ENCODE measurements at regions not wholly inside any gene's neighbourhood (a gene's known extent, or its start where the extent isn't known, plus 50 kb on each side); places are given as distances from the start of the nearest gene placed in this dataset.

DNA sequence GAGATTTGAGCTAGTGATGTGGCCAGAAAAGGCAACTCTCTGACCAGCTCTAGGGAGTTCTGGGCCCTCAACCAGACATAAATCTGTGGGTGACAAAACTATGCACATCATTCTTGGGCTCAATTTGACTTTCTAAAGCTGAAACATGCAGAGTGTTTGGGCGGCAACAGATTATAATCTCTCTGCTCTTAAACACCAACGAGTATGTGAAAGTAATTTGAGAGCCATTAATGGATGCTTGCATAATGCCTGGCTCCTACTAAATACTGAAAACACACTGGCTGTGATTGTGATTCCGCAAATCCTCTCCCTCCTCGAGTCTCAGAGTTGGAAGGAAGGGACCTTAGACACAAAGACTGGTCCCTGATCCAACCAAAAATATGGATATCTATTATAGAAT lies 186.7 kb downstream of the UACA start:
- H3K27me3 ChIP-seq (replicated peaks in 1 of 2; ENCODE audit: control insufficient read depth in 2 of 2, insufficient read depth in 2 of 2, low read length in 1 of 2) = no peaks in the 10 kb centered on the region
- CTCF ChIA-PET = no interaction called here
- in situ Hi-C loops (cut with MboI) = no loop called here
- no peak for ATAC-seq
- 15% methylated on average over 4 of the region's 4 CpGs for WGBS (ENCODE audit: insufficient coverage, insufficient replicate concordance, low lambda C conversion rate, missing lambda C conversion rate)
- TF ChIP-seq PAX5 (IDR thresholded peaks at IDR 0.05; ENCODE audit: borderline replicate concordance, low read depth, low read length) = no peak
- TF ChIP-seq, protein P1, sequence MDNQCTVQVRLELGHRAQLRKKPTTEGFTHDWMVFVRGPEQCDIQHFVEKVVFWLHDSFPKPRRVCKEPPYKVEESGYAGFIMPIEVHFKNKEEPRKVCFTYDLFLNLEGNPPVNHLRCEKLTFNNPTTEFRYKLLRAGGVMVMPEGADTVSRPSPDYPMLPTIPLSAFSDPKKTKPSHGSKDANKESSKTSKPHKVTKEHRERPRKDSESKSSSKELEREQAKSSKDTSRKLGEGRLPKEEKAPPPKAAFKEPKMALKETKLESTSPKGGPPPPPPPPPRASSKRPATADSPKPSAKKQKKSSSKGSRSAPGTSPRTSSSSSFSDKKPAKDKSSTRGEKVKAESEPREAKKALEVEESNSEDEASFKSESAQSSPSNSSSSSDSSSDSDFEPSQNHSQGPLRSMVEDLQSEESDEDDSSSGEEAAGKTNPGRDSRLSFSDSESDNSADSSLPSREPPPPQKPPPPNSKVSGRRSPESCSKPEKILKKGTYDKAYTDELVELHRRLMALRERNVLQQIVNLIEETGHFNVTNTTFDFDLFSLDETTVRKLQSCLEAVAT (IDR thresholded peaks at IDR 0.05) = no peak
- no peak for TF ChIP-seq BCL11A (IDR thresholded peaks at IDR 0.05; ENCODE audit: low read depth, low read length)
- TF ChIP-seq DPF2 (IDR thresholded peaks at IDR 0.05) = no peak
- no peak for TF ChIP-seq YY1 (IDR thresholded peaks at IDR 0.05; ENCODE audit: low read depth, low read length)
- TF ChIP-seq, protein P2, sequence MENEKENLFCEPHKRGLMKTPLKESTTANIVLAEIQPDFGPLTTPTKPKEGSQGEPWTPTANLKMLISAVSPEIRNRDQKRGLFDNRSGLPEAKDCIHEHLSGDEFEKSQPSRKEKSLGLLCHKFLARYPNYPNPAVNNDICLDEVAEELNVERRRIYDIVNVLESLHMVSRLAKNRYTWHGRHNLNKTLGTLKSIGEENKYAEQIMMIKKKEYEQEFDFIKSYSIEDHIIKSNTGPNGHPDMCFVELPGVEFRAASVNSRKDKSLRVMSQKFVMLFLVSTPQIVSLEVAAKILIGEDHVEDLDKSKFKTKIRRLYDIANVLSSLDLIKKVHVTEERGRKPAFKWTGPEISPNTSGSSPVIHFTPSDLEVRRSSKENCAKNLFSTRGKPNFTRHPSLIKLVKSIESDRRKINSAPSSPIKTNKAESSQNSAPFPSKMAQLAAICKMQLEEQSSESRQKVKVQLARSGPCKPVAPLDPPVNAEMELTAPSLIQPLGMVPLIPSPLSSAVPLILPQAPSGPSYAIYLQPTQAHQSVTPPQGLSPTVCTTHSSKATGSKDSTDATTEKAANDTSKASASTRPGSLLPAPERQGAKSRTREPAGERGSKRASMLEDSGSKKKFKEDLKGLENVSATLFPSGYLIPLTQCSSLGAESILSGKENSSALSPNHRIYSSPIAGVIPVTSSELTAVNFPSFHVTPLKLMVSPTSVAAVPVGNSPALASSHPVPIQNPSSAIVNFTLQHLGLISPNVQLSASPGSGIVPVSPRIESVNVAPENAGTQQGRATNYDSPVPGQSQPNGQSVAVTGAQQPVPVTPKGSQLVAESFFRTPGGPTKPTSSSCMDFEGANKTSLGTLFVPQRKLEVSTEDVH (IDR thresholded peaks at IDR 0.05; ENCODE audit: low read depth, partially characterized antibody) = no peak
- POLR2A ChIA-PET = no interaction called here
- intact Hi-C loops (cut with micrococcal nuclease; ENCODE audit: unreplicated experiment) = no loop called here
- H2AFZ ChIP-seq (ENCODE audit: control insufficient read depth, low read depth, low read length) = no peak overlapping the region
- no peaks in the 10 kb centered on the region; the same call in 2 of the 3 replicates for H3K9me3 ChIP-seq (replicated peaks; ENCODE audit: control insufficient read depth, insufficient read depth, low read length)
- no peak overlapping the region for H3K9ac ChIP-seq (ENCODE audit: control insufficient read depth, insufficient read depth, low read length)
- no peaks in the 10 kb centered on the region for H3K4me1 ChIP-seq (ENCODE audit: control insufficient read depth, insufficient read depth, low read length)
- no peak for FAIRE-seq
- SMC1A ChIA-PET (ENCODE audit: uncharacterized antibody, unreplicated experiment) = interaction anchor here (1.2 kb wide), 1 partner anchor 74 kb away, joined by 4 read pairs; no protein-coding TSS in a partner anchor
- no peaks in the 10 kb centered on the region for H3K36me3 ChIP-seq (ENCODE audit: control insufficient read depth in 2 of 2, insufficient read depth in 2 of 2, low read length in 1 of 2)
- H4K20me1 ChIP-seq (ENCODE audit: control insufficient read depth, insufficient read depth) = no peaks in the 10 kb centered on the region
- no peak overlapping the region for H3K27ac ChIP-seq (ENCODE audit: control insufficient read depth, insufficient read depth)
- H3K79me2 ChIP-seq (ENCODE audit: control insufficient read depth, insufficient read depth, low read length) = no peaks in the 10 kb centered on the region
- BruUV-seq (replicated peaks) = no TSS peak
- H3K4me3 ChIP-seq = no peak overlapping the region
- RAD21 ChIA-PET (ENCODE audit: unreplicated experiment) = no interaction called here
- H3K4me2 ChIP-seq (ENCODE audit: control insufficient read depth, insufficient read depth) = no peak overlapping the region
- DNase-seq (ENCODE audit: low read depth, low spot score) = no peak
